ENCODE measurements at regions not wholly inside any gene's neighbourhood (a gene's known extent, or its start where the extent isn't known, plus 50 kb on each side); places are given as distances from the start of the nearest gene placed in this dataset.

DNA sequence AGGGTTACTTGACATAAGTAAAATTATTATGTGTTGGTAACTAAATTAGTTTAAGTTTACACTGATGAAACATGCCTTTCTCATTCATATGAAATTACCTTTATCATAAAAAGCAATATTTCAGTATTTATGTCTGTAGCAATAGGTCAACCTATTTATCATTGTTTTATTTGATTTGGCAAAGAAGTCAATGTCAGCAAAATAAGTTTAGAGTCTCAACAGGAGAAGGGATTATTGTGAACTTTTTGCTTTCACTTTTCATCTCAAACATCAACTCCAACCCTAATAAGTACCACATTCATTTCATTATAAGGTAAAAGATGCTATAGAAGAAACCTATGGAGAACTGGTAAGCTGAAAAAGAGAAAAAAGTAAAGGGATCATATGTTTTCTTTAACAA is 1015.4 kb upstream of the ADGRL4 start:
- Mint-ChIP-seq H3K27me3 (no peaks in the 10 kb centered on the region), H3K27ac (no peak overlapping the region), H3K4me1 (ENCODE audit: low read depth) (no peaks in the 10 kb centered on the region), H3K4me3 (no peak overlapping the region), H3K9me3 (peaks cover 6% of the 10 kb centered on the region), H3K36me3 (ENCODE audit: low read depth) (no peaks in the 10 kb centered on the region)
- intact Hi-C loops (cut with DNase I, micrococcal nuclease): no loop called here
- DNase-seq: no peak
- H3K36me3 ChIP-seq (ENCODE audit: insufficient read depth, low read length): no peaks in the 10 kb centered on the region
- H3K4me1 ChIP-seq (ENCODE audit: insufficient read depth, low read length): no peaks in the 10 kb centered on the region
- TF ChIP-seq, protein P1, sequence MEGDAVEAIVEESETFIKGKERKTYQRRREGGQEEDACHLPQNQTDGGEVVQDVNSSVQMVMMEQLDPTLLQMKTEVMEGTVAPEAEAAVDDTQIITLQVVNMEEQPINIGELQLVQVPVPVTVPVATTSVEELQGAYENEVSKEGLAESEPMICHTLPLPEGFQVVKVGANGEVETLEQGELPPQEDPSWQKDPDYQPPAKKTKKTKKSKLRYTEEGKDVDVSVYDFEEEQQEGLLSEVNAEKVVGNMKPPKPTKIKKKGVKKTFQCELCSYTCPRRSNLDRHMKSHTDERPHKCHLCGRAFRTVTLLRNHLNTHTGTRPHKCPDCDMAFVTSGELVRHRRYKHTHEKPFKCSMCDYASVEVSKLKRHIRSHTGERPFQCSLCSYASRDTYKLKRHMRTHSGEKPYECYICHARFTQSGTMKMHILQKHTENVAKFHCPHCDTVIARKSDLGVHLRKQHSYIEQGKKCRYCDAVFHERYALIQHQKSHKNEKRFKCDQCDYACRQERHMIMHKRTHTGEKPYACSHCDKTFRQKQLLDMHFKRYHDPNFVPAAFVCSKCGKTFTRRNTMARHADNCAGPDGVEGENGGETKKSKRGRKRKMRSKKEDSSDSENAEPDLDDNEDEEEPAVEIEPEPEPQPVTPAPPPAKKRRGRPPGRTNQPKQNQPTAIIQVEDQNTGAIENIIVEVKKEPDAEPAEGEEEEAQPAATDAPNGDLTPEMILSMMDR (IDR thresholded peaks at IDR 0.05): no peak
- H3K9me3 ChIP-seq (ENCODE audit: control insufficient read depth in 1 of 2, insufficient read depth in 1 of 2, low read length in 2 of 2): no peaks in the 10 kb centered on the region
- POLR2A ChIA-PET: no interaction called here
- no peak overlapping the region for H3K27ac ChIP-seq (ENCODE audit: low read depth in 1 of 2, low read length in 2 of 2)
- CTCF ChIA-PET: no interaction called here
- no peak for ATAC-seq (ENCODE audit: poor library complexity)
- H3K27me3 ChIP-seq (ENCODE audit: control insufficient read depth in 1 of 2, insufficient read depth in 2 of 2, low read length in 2 of 2): no peaks in the 10 kb centered on the region
- no peak overlapping the region for H3K4me3 ChIP-seq (ENCODE audit: low read length)

DNA sequence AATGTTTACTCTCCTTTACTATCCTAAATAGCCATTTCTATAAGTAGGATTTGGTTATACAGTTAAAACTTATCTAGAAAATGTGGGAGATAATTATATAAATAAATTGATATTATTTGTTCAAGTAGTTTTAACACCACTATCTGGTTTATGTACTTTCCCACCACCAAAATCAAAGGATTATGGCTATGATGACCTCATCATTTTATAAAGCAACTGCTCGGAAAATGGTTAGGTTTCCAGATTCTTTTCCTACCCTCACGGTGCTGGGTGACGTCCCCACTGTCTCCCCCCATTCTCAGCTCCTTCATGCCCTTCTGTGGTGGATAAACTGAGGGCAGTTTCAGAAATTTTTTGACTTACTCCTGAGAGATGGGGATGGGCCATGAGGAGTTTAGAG is 1011.8 kb upstream of the ADGRL4 start:
- H3K27ac Mint-ChIP-seq: no peak overlapping the region
- H3K4me3 Mint-ChIP-seq: no peak overlapping the region
- H3K27me3 Mint-ChIP-seq: no peaks in the 10 kb centered on the region
- no peaks in the 10 kb centered on the region for H3K4me1 ChIP-seq (ENCODE audit: insufficient read depth, low read length)
- no peaks in the 10 kb centered on the region for H3K36me3 Mint-ChIP-seq (ENCODE audit: low read depth)
- no peak for ATAC-seq (ENCODE audit: poor library complexity)
- no peaks in the 10 kb centered on the region for H3K36me3 ChIP-seq (ENCODE audit: insufficient read depth, low read length)
- ChIA-PET POLR2A (no interaction called here), CTCF (no interaction called here)
- TF ChIP-seq, protein P1 (IDR thresholded peaks at IDR 0.05): no peak
- peaks cover 6% of the 10 kb centered on the region for H3K9me3 Mint-ChIP-seq
- DNase-seq: no peak
- intact Hi-C loops (cut with DNase I, micrococcal nuclease): no loop called here
- no peak overlapping the region for H3K27ac ChIP-seq (ENCODE audit: low read depth in 1 of 2, low read length in 2 of 2)
- H3K4me3 ChIP-seq (ENCODE audit: low read length): no peak overlapping the region
- H3K9me3 ChIP-seq (ENCODE audit: control insufficient read depth in 1 of 2, insufficient read depth in 1 of 2, low read length in 2 of 2): peaks cover 0 to 3% of the 10 kb centered on the region in 2 experiments
- no peaks in the 10 kb centered on the region for H3K4me1 Mint-ChIP-seq (ENCODE audit: low read depth)
- H3K27me3 ChIP-seq (ENCODE audit: control insufficient read depth in 1 of 2, insufficient read depth in 2 of 2, low read length in 2 of 2): no peaks in the 10 kb centered on the region

DNA sequence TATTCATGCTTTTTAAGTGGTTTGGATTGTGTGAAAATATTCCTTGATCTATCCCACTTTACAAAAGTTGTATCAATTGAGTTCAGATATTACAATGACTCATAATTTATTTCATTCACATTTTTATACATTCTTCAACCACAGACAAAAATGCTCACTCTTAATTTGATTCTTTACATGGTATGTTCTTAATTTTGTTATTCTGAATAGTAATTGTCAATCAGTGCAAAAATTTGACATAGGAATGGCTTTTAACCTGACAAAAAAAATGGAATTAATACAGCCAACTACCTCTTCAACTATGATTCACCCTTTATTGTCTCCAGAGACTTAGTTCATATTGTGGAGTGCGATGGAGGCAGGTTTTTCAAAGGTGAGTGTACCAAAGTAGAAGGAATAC is 1002.4 kb upstream of the ADGRL4 start:
- Histone ChIP-seq H3K27me3 (ENCODE audit: control insufficient read depth in 1 of 2, insufficient read depth in 2 of 2, low read length in 2 of 2) (no peaks in the 10 kb centered on the region), H3K9me3 (ENCODE audit: control insufficient read depth in 1 of 2, insufficient read depth in 1 of 2, low read length in 2 of 2) (peaks cover 0 to 3% of the 10 kb centered on the region in 2 experiments), H3K36me3 (ENCODE audit: insufficient read depth, low read length) (no peaks in the 10 kb centered on the region), H3K27ac (ENCODE audit: low read depth in 1 of 2, low read length in 2 of 2) (no peak overlapping the region), H3K4me3 (ENCODE audit: low read length) (no peak overlapping the region), H3K4me1 (ENCODE audit: insufficient read depth, low read length) (no peaks in the 10 kb centered on the region)
- TF ChIP-seq, protein P1 (IDR thresholded peaks at IDR 0.05): no peak
- Mint-ChIP-seq H3K36me3 (ENCODE audit: low read depth) (no peaks in the 10 kb centered on the region), H3K27ac (no peak overlapping the region), H3K9me3 (peaks cover 2% of the 10 kb centered on the region), H3K4me3 (no peak overlapping the region), H3K27me3 (no peaks in the 10 kb centered on the region), H3K4me1 (ENCODE audit: low read depth) (no peaks in the 10 kb centered on the region)
- DNase-seq (no peak), ATAC-seq (ENCODE audit: poor library complexity) (no peak)
- POLR2A ChIA-PET: no interaction called here
- CTCF ChIA-PET: no interaction called here
- intact Hi-C loops (cut with DNase I, micrococcal nuclease): no loop called here
